T-helper 22 cell (primary cell): ENCODE measurements at regions not wholly inside any gene's neighbourhood (a gene's known extent, or its start where the extent isn't known, plus 50 kb on each side); places are given as distances from the start of the nearest gene placed in this dataset.

ENCODE experiments used
- DNase-seq: peaks from one replicate; pipeline ENCODE4 v3.0.0-alpha.2; 2020; ENCODE audit warnings: low read depth

- DNase-seq: no peak
Measured at GRCh38 chr4:128600996-128601871, 208.3 kb upstream of the JADE1 start.

GRCh38 chr4:128600410-128600809 is 209.1 kb upstream of the JADE1 start:
- no peak for DNase-seq

- DNase-seq: no peak
Measured at GRCh38 chr4:128597500-128597899, 212.0 kb upstream of the JADE1 start.

- no peak for DNase-seq
Measured at GRCh38 chr4:128596853-128597252, 212.6 kb upstream of the JADE1 start.

GRCh38 chr4:128596115-128596514 is 213.4 kb upstream of the JADE1 start:
- no peak for DNase-seq

GRCh38 chr4:128591482-128591881 is 218.0 kb upstream of the JADE1 start:
- DNase-seq: no peak

GRCh38 chr4:128590773-128591172 is 218.7 kb upstream of the JADE1 start:
- DNase-seq: no peak

- no peak for DNase-seq
Measured at GRCh38 chr4:128590034-128590740, 219.3 kb upstream of the JADE1 start.

- no peak for DNase-seq
Measured at GRCh38 chr4:128589384-128589965, 220.0 kb upstream of the JADE1 start.

- no peak for DNase-seq
Measured at GRCh38 chr4:128587382-128587781, 222.1 kb upstream of the JADE1 start.

GRCh38 chr4:128583753-128584712 is 225.5 kb upstream of the JADE1 start:
- DNase-seq: no peak

- no peak for DNase-seq
Measured at GRCh38 chr4:128582427-128582870, 227.1 kb upstream of the JADE1 start.

GRCh38 chr4:128579154-128579853 is 230.2 kb upstream of the JADE1 start:
- DNase-seq: no peak

- DNase-seq: no peak
Measured at GRCh38 chr4:128574706-128575105, 234.8 kb upstream of the JADE1 start.

- no peak for DNase-seq
Measured at GRCh38 chr4:128573781-128574508, 235.6 kb upstream of the JADE1 start.

- no peak for DNase-seq
Measured at GRCh38 chr4:128572778-128573241, 236.7 kb upstream of the JADE1 start.

GRCh38 chr4:128571747-128572146 is 237.8 kb upstream of the JADE1 start:
- DNase-seq: no peak

GRCh38 chr4:128570387-128570975 is 239.0 kb upstream of the JADE1 start:
- DNase-seq: no peak

- no peak for DNase-seq
Measured at GRCh38 chr4:128566693-128567092, 242.8 kb upstream of the JADE1 start.
